ENCODE measurements at regions not wholly inside any gene's neighbourhood (a gene's known extent, or its start where the extent isn't known, plus 50 kb on each side); places are given as distances from the start of the nearest gene placed in this dataset.

DNA sequence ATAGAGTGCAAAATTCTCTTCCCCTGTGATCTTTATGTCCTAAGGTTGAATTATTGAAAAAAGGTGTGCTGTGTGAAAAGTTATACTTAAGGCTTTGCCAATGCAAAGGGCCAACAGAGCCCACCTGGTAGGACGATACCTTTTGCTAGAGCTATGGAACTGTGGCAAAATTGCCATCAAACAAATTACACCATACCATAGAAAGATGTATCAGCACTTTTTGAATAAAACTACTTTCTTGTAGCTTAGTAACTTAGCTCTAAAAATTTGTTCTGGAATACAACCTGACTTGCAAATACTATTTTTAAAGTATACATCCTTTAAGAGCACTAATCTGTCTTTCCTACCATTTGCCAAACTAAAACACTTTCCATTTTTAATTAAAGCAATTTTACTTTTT is 147.2 kb upstream of the ERCC4 start:
- Histone ChIP-seq H3K27me3 (ENCODE audit: low read length) (peaks cover 11% of the 10 kb centered on the region; the same call in 1 of the 2 replicates), H2AFZ (ENCODE audit: low read length) (no peak overlapping the region), H3K4me2 (ENCODE audit: low read length) (no peak overlapping the region), H3K4me3 (ENCODE audit: low read length) (no peak overlapping the region), H3K27ac (ENCODE audit: low read length) (no peak overlapping the region), H4K20me1 (ENCODE audit: low read length) (no peaks in the 10 kb centered on the region), H3K79me2 (ENCODE audit: low read length) (no peaks in the 10 kb centered on the region), H3K9me2 (replicated peaks; ENCODE audit: low read length) (no peaks in the 10 kb centered on the region), H3K4me1 (ENCODE audit: insufficient read depth, low read length) (no peaks in the 10 kb centered on the region), H3F3A (ENCODE audit: low read length, unreplicated experiment) (no peaks in the 10 kb centered on the region), H3K36me3 (ENCODE audit: low read depth, low read length) (no peaks in the 10 kb centered on the region), H3K9ac (ENCODE audit: low read length) (no peak overlapping the region), H3K9me3 (ENCODE audit: low read length) (no peaks in the 10 kb centered on the region)
- DNase-seq: no peak
- CTCF ChIA-PET: no interaction called here
- POLR2A ChIA-PET (ENCODE audit: unreplicated experiment): no interaction called here
- no peak for ATAC-seq
- intact Hi-C loops (cut with micrococcal nuclease): no loop called here
- TF ChIP-seq EZH2phosphoT487 (IDR thresholded peaks at IDR 0.05; ENCODE audit: borderline replicate concordance, low read length) (no peak), EZH2 (IDR thresholded peaks at IDR 0.05; ENCODE audit: low read length, unreplicated experiment) (no peak)
- TF ChIP-seq, protein P1, sequence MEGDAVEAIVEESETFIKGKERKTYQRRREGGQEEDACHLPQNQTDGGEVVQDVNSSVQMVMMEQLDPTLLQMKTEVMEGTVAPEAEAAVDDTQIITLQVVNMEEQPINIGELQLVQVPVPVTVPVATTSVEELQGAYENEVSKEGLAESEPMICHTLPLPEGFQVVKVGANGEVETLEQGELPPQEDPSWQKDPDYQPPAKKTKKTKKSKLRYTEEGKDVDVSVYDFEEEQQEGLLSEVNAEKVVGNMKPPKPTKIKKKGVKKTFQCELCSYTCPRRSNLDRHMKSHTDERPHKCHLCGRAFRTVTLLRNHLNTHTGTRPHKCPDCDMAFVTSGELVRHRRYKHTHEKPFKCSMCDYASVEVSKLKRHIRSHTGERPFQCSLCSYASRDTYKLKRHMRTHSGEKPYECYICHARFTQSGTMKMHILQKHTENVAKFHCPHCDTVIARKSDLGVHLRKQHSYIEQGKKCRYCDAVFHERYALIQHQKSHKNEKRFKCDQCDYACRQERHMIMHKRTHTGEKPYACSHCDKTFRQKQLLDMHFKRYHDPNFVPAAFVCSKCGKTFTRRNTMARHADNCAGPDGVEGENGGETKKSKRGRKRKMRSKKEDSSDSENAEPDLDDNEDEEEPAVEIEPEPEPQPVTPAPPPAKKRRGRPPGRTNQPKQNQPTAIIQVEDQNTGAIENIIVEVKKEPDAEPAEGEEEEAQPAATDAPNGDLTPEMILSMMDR (conservative IDR thresholded peaks at IDR 0.05; ENCODE audit: low read depth, low read length): no peak
- no TSS peak for BruUV-seq (replicated peaks)

- DNase-seq (no peak), ATAC-seq (no peak)
- Histone ChIP-seq H3K9ac (ENCODE audit: low read length) (no peak overlapping the region), H3K36me3 (ENCODE audit: low read depth, low read length) (no peaks in the 10 kb centered on the region), H2AFZ (ENCODE audit: low read length) (no peak overlapping the region), H3K27me3 (ENCODE audit: low read length) (no peaks in the 10 kb centered on the region), H3K9me3 (ENCODE audit: low read length) (no peaks in the 10 kb centered on the region), H4K20me1 (ENCODE audit: low read length) (no peaks in the 10 kb centered on the region), H3F3A (ENCODE audit: low read length, unreplicated experiment) (no peaks in the 10 kb centered on the region), H3K27ac (ENCODE audit: low read length) (no peak overlapping the region), H3K79me2 (ENCODE audit: low read length) (no peaks in the 10 kb centered on the region), H3K4me3 (ENCODE audit: low read length) (no peak overlapping the region), H3K4me2 (ENCODE audit: low read length) (no peak overlapping the region), H3K4me1 (ENCODE audit: insufficient read depth, low read length) (no peaks in the 10 kb centered on the region), H3K9me2 (replicated peaks; ENCODE audit: low read length) (no peaks in the 10 kb centered on the region)
- intact Hi-C loops (cut with micrococcal nuclease): no loop called here
- ChIA-PET POLR2A (ENCODE audit: unreplicated experiment) (no interaction called here), CTCF (no interaction called here)
- BruUV-seq (replicated peaks): no TSS peak
- TF ChIP-seq EZH2phosphoT487 (IDR thresholded peaks at IDR 0.05; ENCODE audit: borderline replicate concordance, low read length): no peak
- no peak for TF ChIP-seq EZH2 (IDR thresholded peaks at IDR 0.05; ENCODE audit: low read length, unreplicated experiment)
- TF ChIP-seq, protein P1 (conservative IDR thresholded peaks at IDR 0.05; ENCODE audit: low read depth, low read length): no peak
Observed at GRCh38 chr16:13779676-13780075, 140.3 kb upstream of the ERCC4 start.

DNA sequence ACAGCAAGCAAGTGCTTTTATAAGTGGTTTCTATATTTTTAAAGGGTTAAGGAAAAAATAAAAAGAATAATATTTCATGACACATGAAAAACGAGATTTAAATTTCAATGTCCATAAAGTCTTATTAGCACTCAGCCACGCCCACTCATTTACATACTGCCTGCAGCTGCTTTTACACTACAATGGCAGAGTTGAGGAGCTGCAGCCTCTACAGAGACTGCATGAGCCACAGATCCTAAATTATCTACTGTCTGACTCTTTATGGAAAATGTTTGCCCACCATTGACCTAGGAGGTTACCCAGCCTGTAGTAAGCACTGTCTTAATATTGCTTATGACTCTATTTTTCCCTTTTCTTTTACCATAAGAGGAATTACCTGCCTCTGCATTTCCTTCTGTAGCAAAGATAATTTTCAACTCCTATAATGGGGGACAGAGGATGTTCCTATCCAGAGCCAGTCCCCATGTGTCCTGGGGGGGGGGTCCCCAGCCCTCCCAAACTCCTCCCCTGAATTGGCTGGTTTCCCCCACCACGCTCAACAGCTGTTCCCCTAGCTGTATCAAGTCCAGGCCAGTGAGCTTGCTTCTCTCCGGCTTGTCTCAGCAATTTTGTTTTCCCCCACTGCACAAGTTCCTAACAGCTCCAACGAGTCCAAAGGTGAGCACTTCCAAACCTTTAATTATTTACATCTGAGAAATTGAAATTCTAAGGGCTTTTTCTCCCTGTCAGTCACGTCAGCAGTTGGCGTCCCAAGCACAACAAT is 139.4 kb upstream of the ERCC4 start:
- no peak overlapping the region for H3K4me3 ChIP-seq (ENCODE audit: low read length)
- H3K9ac ChIP-seq (ENCODE audit: low read length): no peak overlapping the region
- H3F3A ChIP-seq (ENCODE audit: low read length, unreplicated experiment): no peaks in the 10 kb centered on the region
- no peaks in the 10 kb centered on the region for H3K4me1 ChIP-seq (ENCODE audit: insufficient read depth, low read length)
- intact Hi-C loops (cut with micrococcal nuclease): no loop called here
- ChIA-PET CTCF (no interaction called here), POLR2A (ENCODE audit: unreplicated experiment) (no interaction called here)
- no peaks in the 10 kb centered on the region for H3K9me2 ChIP-seq (replicated peaks; ENCODE audit: low read length)
- H3K27ac ChIP-seq (ENCODE audit: low read length): no peak overlapping the region
- ATAC-seq (no peak), DNase-seq (no peak)
- no peaks in the 10 kb centered on the region for H4K20me1 ChIP-seq (ENCODE audit: low read length)
- BruUV-seq (replicated peaks): no TSS peak
- no peaks in the 10 kb centered on the region for H3K27me3 ChIP-seq (ENCODE audit: low read length)
- H3K79me2 ChIP-seq (ENCODE audit: low read length): no peaks in the 10 kb centered on the region
- no peak overlapping the region for H2AFZ ChIP-seq (ENCODE audit: low read length)
- TF ChIP-seq EZH2phosphoT487 (IDR thresholded peaks at IDR 0.05; ENCODE audit: borderline replicate concordance, low read length) (no peak), EZH2 (IDR thresholded peaks at IDR 0.05; ENCODE audit: low read length, unreplicated experiment) (no peak)
- TF ChIP-seq, protein P1 (conservative IDR thresholded peaks at IDR 0.05; ENCODE audit: low read depth, low read length): no peak
- no peaks in the 10 kb centered on the region for H3K9me3 ChIP-seq (ENCODE audit: low read length)
- no peak overlapping the region for H3K4me2 ChIP-seq (ENCODE audit: low read length)
- H3K36me3 ChIP-seq (ENCODE audit: low read depth, low read length): no peaks in the 10 kb centered on the region

All from PC-3 (cell line).